GM12875 (cell line): ENCODE measurements at regions not wholly inside any gene's neighbourhood (a gene's known extent, or its start where the extent isn't known, plus 50 kb on each side); places are given as distances from the start of the nearest gene placed in this dataset.

Experiments used
- H3K4me3 ChIP-seq: one replicate; pipeline ENCODE4 v1.5.1; 2011; ENCODE audit warnings: low read depth, low read length, control low read depth
- CTCF ChIP-seq: IDR thresholded peaks from 2 replicates; pipeline ENCODE4 v1.5.1; 2011; ENCODE audit warnings: low read depth, mild to moderate bottlenecking, control low read depth, inconsistent platforms, low read length, moderate library complexity, borderline replicate concordance; ENCODE audit not compliant: insufficient read depth

- no peak overlapping the region for H3K4me3 ChIP-seq
- peak; percentile 58; the same call in 1 of the 2 replicates for TF ChIP-seq CTCF
Measured at GRCh38 chr14:86035882-86036281, 505.9 kb downstream of the FLRT2 start.

- no peak for TF ChIP-seq CTCF
- H3K4me3 ChIP-seq: no peak overlapping the region
Measured at GRCh38 chr14:86027990-86028389, 498.0 kb downstream of the FLRT2 start.

- TF ChIP-seq CTCF: no peak
- no peak overlapping the region for H3K4me3 ChIP-seq
Measured at GRCh38 chr14:86027144-86027543, 497.2 kb downstream of the FLRT2 start.

- no peak for TF ChIP-seq CTCF
Measured at GRCh38 chr14:86022031-86022629, 492.2 kb downstream of the FLRT2 start.

GRCh38 chr14:86020841-86021240, 490.9 kb downstream of the FLRT2 start:
- TF ChIP-seq CTCF: no peak
- H3K4me3 ChIP-seq: no peak overlapping the region

More at GRCh38 chr14:86022031-86022629, 492.2 kb downstream of the FLRT2 start:
- H3K4me3 ChIP-seq: no peak overlapping the region

- no peak overlapping the region for H3K4me3 ChIP-seq
- no peak for TF ChIP-seq CTCF
Measured at GRCh38 chr14:86015941-86016340, 486.0 kb downstream of the FLRT2 start.

- TF ChIP-seq CTCF: no peak
- H3K4me3 ChIP-seq: no peak overlapping the region
Measured at GRCh38 chr14:86015511-86015910, 485.6 kb downstream of the FLRT2 start.
